ENCODE measurements at regions not wholly inside any gene's neighbourhood (a gene's known extent, or its start where the extent isn't known, plus 50 kb on each side); places are given as distances from the start of the nearest gene placed in this dataset.
"Not testable (repeated sequence)": the region's sequence is repeated elsewhere in the genome, so short reads cannot be mapped to it uniquely, and the experiment has no call there.

DNA sequence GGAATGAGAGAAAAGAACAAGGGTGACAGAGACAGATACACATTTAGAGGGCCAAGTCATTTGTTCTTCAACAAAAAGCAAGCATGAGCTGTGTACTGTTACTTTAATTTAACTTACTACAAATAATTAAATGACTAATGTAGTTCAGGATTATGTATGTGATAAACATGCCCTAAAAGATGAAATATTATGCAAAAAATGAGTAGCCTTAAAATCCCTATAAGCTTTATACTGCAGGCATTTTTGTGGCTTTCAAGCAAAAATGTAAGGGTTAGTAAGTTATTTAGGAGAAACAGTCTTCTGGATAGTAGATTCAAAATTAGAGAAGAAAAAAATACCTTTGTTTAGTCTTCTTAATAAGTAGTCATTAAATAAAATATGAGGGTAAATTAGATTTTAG is 431.2 kb downstream of the CSNK1G3 start:
- DNase-seq (ENCODE audit: low spot score), result no peak

GRCh38 chr5:123940416-123940815 is 428.4 kb downstream of the CSNK1G3 start:
- no peak overlapping the region for H3K4me3 Mint-ChIP-seq
- DNase-seq (ENCODE audit: low spot score) (no peak), ATAC-seq (no peak)
- peaks cover 5% of the 10 kb centered on the region for H3K36me3 Mint-ChIP-seq
- H3K27ac Mint-ChIP-seq, result no peak overlapping the region
- H3K27me3 Mint-ChIP-seq, result no peaks in the 10 kb centered on the region
- no peaks in the 10 kb centered on the region for H3K4me1 Mint-ChIP-seq (ENCODE audit: low read depth in 2 of 2)
- H3K9me3 Mint-ChIP-seq, result peaks cover 7% of the 10 kb centered on the region

More for the DNA sequence above, 431.2 kb downstream of the CSNK1G3 start:
- peaks cover 10% of the 10 kb centered on the region for H3K9me3 Mint-ChIP-seq
- no peaks in the 10 kb centered on the region for H3K27me3 Mint-ChIP-seq
- no peaks in the 10 kb centered on the region for H3K4me1 Mint-ChIP-seq (ENCODE audit: low read depth in 2 of 2)
- H3K36me3 Mint-ChIP-seq, result no peaks in the 10 kb centered on the region
- no peak for ATAC-seq
- H3K4me3 Mint-ChIP-seq, result no peak overlapping the region
- H3K27ac Mint-ChIP-seq, result no peak overlapping the region

DNA sequence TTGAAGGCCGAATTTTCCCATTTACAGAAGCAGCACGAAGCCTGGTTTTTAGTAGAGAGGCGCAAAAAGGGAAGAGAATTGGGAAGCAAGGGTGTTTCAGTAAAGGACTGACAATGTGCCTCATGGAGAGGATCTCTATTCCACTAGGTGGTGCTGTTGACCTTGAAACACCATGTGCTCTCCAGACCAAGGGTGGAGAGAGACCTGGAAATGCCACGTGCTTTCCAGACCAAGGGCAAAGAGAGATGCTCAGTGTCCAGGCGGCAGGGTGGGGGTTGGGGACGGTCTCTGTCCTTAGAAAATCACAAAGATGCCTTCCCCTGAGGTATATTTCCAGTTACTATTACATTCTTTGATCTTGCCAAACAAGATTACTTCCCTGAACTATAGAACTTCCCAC is 425.3 kb downstream of the CSNK1G3 start:
- Mint-ChIP-seq H3K4me3 (no peak overlapping the region), H3K27ac (no peak overlapping the region), H3K9me3 (peaks cover 2% of the 10 kb centered on the region), H3K27me3 (no peaks in the 10 kb centered on the region), H3K36me3 (peaks cover 5% of the 10 kb centered on the region), H3K4me1 (ENCODE audit: low read depth in 2 of 2) (no peaks in the 10 kb centered on the region)
- ATAC-seq, result no peak
- no peak for DNase-seq (ENCODE audit: low spot score)

DNA sequence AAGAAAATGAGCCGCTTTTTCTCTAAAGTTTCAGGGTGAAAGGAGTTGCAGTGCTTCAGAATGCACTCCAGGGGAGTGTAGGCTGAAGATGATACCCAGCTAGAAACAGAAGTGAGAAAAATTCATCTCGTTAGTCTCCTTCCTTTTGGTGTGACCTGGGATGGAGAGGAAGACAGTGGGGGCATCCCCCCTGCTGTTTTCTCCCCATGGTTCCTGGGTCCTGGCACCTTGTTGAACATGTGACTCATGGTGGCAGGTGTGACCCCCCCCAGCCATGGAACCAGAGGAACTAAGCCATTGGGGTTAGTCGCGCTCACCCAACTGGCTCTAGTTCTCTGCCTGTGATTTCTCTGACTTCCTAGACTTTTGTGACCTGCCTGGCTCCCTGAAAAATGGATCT is 424.6 kb downstream of the CSNK1G3 start:
- Mint-ChIP-seq H3K9me3 (peaks cover 2% of the 10 kb centered on the region), H3K27me3 (no peaks in the 10 kb centered on the region), H3K4me3 (no peak overlapping the region), H3K27ac (no peak overlapping the region), H3K4me1 (ENCODE audit: low read depth in 2 of 2) (no peaks in the 10 kb centered on the region), H3K36me3 (peaks cover 5% of the 10 kb centered on the region)
- DNase-seq (ENCODE audit: low spot score) (no peak), ATAC-seq (no peak)

- not testable (repeated sequence) for H3K4me3 Mint-ChIP-seq; ATAC-seq; H3K4me1 Mint-ChIP-seq (ENCODE audit: low read depth in 2 of 2); H3K27me3 Mint-ChIP-seq; H3K27ac Mint-ChIP-seq; DNase-seq (ENCODE audit: low spot score); H3K9me3 Mint-ChIP-seq; H3K36me3 Mint-ChIP-seq
Observed at GRCh38 chr5:123933812-123934211, 421.8 kb downstream of the CSNK1G3 start.

DNA sequence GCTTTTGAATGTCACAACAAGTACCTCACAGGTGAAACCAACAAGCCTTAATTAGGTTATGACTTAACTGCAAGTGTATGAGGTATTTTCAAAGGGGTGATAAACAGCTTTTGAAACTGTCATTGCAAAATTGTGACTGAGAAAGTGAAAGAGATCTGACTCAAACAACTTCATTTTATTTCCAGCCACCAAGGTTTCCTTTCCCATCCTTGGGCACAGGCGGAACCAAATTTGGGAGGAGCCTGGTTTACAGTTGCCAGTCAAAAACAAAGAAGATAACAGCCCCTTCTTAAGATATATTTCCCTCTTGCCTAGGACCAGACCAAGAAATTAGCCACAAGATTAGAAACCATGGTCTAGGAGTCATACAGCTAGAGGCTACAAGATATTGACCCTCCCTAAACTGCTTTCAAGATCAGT is 417.1 kb downstream of the CSNK1G3 start:
- ATAC-seq (no peak), DNase-seq (ENCODE audit: low spot score) (no peak)
- H3K27me3 Mint-ChIP-seq, result no peaks in the 10 kb centered on the region
- no peaks in the 10 kb centered on the region for H3K36me3 Mint-ChIP-seq
- no peak overlapping the region for H3K27ac Mint-ChIP-seq
- H3K4me1 Mint-ChIP-seq (ENCODE audit: low read depth in 2 of 2), result no peaks in the 10 kb centered on the region
- no peak overlapping the region for H3K4me3 Mint-ChIP-seq
- H3K9me3 Mint-ChIP-seq, result no peaks in the 10 kb centered on the region

DNA sequence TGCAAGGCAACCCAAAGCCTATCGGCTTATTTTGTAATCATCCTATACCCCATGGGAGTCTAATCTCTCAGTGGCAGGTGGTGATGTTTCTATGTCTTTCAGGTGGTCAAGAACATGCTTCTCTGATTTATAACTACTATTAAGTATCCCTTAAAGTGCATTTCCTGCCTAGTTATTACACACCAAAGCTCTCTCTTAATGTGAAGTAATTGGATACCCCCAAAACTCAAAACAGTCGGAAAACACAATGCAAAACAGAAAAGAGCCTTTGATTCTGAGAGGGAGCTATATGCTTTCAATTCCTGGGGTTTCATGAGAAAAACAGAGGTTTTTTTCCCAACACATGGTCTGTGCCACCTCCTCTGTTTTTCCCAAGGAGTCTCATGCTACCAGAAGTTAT is 416.4 kb downstream of the CSNK1G3 start:
- Mint-ChIP-seq H3K27me3 (no peaks in the 10 kb centered on the region), H3K4me1 (ENCODE audit: low read depth in 2 of 2) (no peaks in the 10 kb centered on the region), H3K9me3 (no peaks in the 10 kb centered on the region), H3K4me3 (no peak overlapping the region), H3K27ac (no peak overlapping the region), H3K36me3 (no peaks in the 10 kb centered on the region)
- ATAC-seq (no peak), DNase-seq (ENCODE audit: low spot score) (no peak)

GRCh38 chr5:123921193-123921592 is 409.2 kb downstream of the CSNK1G3 start:
- ATAC-seq (no peak), DNase-seq (ENCODE audit: low spot score) (no peak)
- H3K9me3 Mint-ChIP-seq, result peaks cover 14% of the 10 kb centered on the region
- no peaks in the 10 kb centered on the region for H3K4me1 Mint-ChIP-seq (ENCODE audit: low read depth in 2 of 2)
- H3K4me3 Mint-ChIP-seq, result no peak overlapping the region
- H3K27me3 Mint-ChIP-seq, result no peaks in the 10 kb centered on the region
- no peaks in the 10 kb centered on the region for H3K36me3 Mint-ChIP-seq
- H3K27ac Mint-ChIP-seq, result no peak overlapping the region

DNA sequence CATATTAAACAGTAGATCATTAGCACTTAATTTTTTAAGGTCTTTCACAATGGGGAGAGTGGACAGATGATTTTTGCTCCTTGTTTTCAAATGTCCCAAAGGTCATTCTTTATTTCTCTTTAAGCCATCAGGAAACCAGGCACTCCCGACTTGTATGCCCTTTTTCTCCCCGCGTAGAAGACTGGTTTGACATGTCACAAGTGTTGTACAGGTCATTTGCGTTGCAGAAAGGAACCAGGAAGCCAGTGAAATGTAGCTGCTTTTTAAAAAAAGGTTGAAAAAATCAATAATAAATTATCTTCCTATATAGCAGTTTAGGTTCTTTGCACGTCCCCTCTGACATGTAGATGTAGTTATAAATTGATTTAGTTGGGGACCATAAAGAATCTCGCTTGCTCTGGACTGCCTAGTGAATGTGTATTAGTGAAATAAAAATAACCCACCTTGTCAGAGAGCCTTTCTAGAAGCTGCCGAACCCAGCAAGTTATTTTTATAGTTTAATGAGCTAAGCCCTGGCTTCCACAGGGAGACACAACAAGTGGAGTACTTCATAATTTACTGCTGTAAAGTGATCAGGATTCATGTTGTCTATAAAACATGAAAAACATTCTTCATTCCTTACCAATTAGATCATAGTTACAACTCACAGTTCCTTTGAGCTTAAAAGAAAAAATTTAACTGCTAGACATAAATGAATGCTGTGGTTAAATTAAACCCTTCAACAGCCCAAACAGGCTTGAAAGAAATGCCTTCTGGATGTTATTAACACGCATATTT is 404.6 kb downstream of the CSNK1G3 start:
- Mint-ChIP-seq H3K4me1 (ENCODE audit: low read depth in 2 of 2) (no peaks in the 10 kb centered on the region), H3K27me3 (no peaks in the 10 kb centered on the region), H3K4me3 (no peak overlapping the region), H3K9me3 (peaks cover 15% of the 10 kb centered on the region), H3K27ac (no peak overlapping the region), H3K36me3 (no peaks in the 10 kb centered on the region)
- ATAC-seq (no peak), DNase-seq (ENCODE audit: low spot score) (no peak)

GRCh38 chr5:123914333-123914732 is 402.4 kb downstream of the CSNK1G3 start:
- no peaks in the 10 kb centered on the region for H3K27me3 Mint-ChIP-seq
- H3K4me1 Mint-ChIP-seq (ENCODE audit: low read depth in 2 of 2), result no peaks in the 10 kb centered on the region
- ATAC-seq (no peak), DNase-seq (ENCODE audit: low spot score) (no peak)
- no peak overlapping the region for H3K27ac Mint-ChIP-seq
- peaks cover 7% of the 10 kb centered on the region for H3K9me3 Mint-ChIP-seq
- H3K4me3 Mint-ChIP-seq, result no peak overlapping the region
- no peaks in the 10 kb centered on the region for H3K36me3 Mint-ChIP-seq

DNA sequence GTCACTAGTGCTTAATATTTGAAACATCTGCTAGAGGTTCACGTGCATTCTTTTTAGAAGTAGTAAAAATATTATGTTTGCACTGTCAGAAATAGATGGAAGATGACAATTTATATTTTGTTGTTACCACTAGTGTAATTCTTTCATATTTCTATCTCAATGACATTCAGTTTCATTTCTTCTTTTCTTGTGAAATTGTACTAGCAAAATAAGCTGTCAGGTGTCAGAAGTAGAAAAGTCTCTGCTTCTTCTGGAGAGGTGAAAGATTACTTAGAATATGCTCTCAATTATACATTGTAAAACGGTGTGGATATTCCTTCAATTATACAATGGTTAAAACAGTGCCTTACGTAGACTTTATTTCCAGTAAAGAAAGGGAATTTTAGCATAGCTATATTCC is 395.4 kb downstream of the CSNK1G3 start:
- no peak overlapping the region for H3K27ac Mint-ChIP-seq
- H3K4me3 Mint-ChIP-seq, result no peak overlapping the region
- no peak for DNase-seq (ENCODE audit: low spot score)
- no peaks in the 10 kb centered on the region for H3K9me3 Mint-ChIP-seq
- no peaks in the 10 kb centered on the region for H3K27me3 Mint-ChIP-seq
- no peaks in the 10 kb centered on the region for H3K4me1 Mint-ChIP-seq (ENCODE audit: low read depth in 2 of 2)
- no peak for ATAC-seq
- H3K36me3 Mint-ChIP-seq, result no peaks in the 10 kb centered on the region

- Mint-ChIP-seq H3K36me3 (no peaks in the 10 kb centered on the region), H3K27me3 (no peaks in the 10 kb centered on the region), H3K27ac (no peak overlapping the region), H3K4me3 (no peak overlapping the region), H3K4me1 (ENCODE audit: low read depth in 2 of 2) (no peaks in the 10 kb centered on the region), H3K9me3 (no peaks in the 10 kb centered on the region)
- no peak for ATAC-seq
- DNase-seq (ENCODE audit: low spot score), result no peak
Observed at GRCh38 chr5:123906698-123907295, 394.8 kb downstream of the CSNK1G3 start.

DNA sequence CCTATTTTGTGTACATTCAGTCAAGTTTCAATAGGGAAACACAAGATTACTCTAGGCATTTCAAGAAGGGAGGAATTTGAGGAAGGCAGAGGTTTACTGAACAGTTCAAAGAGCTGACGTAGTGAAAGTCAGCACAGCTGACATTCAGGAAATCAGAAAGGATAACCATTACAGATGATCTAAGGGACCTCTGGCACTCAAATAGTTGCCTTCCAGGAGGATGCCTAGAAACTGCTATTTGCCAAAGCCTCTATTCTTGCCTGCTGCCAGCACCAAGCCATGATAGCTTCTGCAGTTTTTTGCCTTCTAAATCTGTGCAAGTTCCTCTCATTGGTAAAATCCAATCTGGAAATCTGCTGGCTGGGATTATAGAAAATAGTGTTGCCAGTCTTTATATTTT is 373.1 kb downstream of the CSNK1G3 start:
- Mint-ChIP-seq H3K9me3 (peaks cover 6% of the 10 kb centered on the region), H3K27ac (no peak overlapping the region), H3K27me3 (no peaks in the 10 kb centered on the region), H3K4me3 (no peak overlapping the region), H3K4me1 (ENCODE audit: low read depth in 2 of 2) (no peaks in the 10 kb centered on the region), H3K36me3 (no peaks in the 10 kb centered on the region)
- ATAC-seq (no peak), DNase-seq (ENCODE audit: low spot score) (no peak)

- H3K9me3 Mint-ChIP-seq, result peaks cover 6% of the 10 kb centered on the region
- H3K36me3 Mint-ChIP-seq, result no peaks in the 10 kb centered on the region
- DNase-seq (ENCODE audit: low spot score), result no peak
- H3K27me3 Mint-ChIP-seq, result no peaks in the 10 kb centered on the region
- no peak for ATAC-seq
- H3K4me1 Mint-ChIP-seq (ENCODE audit: low read depth in 2 of 2), result no peaks in the 10 kb centered on the region
- no peak overlapping the region for H3K4me3 Mint-ChIP-seq
- no peak overlapping the region for H3K27ac Mint-ChIP-seq
Observed at GRCh38 chr5:123882965-123883345, 371.0 kb downstream of the CSNK1G3 start.
